ENCODE measurements at regions not wholly inside any gene's neighbourhood (a gene's known extent, or its start where the extent isn't known, plus 50 kb on each side); places are given as distances from the start of the nearest gene placed in this dataset.

DNA sequence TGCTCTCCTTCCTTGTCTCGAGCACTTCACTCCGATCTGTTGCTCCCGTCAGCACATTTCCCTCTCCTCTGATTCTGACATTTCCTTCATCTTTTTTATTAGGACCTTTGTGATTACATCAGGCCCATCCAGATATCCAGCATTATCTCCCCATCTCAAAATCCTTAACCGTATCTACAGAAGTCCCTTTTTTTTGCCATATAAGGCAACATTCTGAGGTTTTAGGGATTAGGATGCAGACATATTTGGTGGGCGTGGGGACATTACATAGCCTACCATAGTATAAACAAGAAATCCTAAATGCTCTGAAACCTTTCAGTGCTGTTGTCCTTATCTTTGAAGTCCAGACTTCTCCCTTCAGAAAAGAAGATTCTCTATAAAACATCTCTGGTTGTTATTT lies 505.0 kb upstream of the PITX2 start:
- Histone ChIP-seq H3K9ac (replicated peaks; ENCODE audit: extremely low read depth, insufficient read depth, low read length) (no peak overlapping the region), H3K27ac (ENCODE audit: insufficient read depth, low read depth, low read length) (no peak overlapping the region), H3K9me1 (replicated peaks; ENCODE audit: control insufficient read depth, extremely low read depth, insufficient read depth, low read length) (no peaks in the 10 kb centered on the region), H3K9me3 (replicated peaks; ENCODE audit: control insufficient read depth, insufficient read depth, low read length) (no peaks in the 10 kb centered on the region), H3K27me3 (ENCODE audit: control insufficient read depth in 2 of 2, insufficient read depth in 2 of 2, low read length in 2 of 2) (no peaks in the 10 kb centered on the region), H2AFZ (ENCODE audit: low read depth, low read length) (no peak overlapping the region), H3K4me3 (replicated peaks in 1 of 3; ENCODE audit: insufficient read depth in 1 of 3, low read depth in 1 of 3, low read length in 3 of 3) (no peak overlapping the region), H3K79me2 (ENCODE audit: control insufficient read depth, insufficient read depth, low read length) (no peaks in the 10 kb centered on the region), H3K4me2 (ENCODE audit: insufficient read depth, low read length) (no peak overlapping the region), H4K20me1 (replicated peaks; ENCODE audit: control insufficient read depth, extremely low read depth, insufficient read depth, low read length) (no peaks in the 10 kb centered on the region), H3K4me1 (ENCODE audit: control insufficient read depth, extremely low read depth, insufficient read depth, low read length) (no peaks in the 10 kb centered on the region), H3K36me3 (ENCODE audit: control insufficient read depth in 2 of 2, extremely low read depth in 1 of 2, insufficient read depth in 2 of 2, low read length in 2 of 2) (no peaks in the 10 kb centered on the region)
- TF ChIP-seq, protein P1, sequence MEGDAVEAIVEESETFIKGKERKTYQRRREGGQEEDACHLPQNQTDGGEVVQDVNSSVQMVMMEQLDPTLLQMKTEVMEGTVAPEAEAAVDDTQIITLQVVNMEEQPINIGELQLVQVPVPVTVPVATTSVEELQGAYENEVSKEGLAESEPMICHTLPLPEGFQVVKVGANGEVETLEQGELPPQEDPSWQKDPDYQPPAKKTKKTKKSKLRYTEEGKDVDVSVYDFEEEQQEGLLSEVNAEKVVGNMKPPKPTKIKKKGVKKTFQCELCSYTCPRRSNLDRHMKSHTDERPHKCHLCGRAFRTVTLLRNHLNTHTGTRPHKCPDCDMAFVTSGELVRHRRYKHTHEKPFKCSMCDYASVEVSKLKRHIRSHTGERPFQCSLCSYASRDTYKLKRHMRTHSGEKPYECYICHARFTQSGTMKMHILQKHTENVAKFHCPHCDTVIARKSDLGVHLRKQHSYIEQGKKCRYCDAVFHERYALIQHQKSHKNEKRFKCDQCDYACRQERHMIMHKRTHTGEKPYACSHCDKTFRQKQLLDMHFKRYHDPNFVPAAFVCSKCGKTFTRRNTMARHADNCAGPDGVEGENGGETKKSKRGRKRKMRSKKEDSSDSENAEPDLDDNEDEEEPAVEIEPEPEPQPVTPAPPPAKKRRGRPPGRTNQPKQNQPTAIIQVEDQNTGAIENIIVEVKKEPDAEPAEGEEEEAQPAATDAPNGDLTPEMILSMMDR (IDR thresholded peaks at IDR 0.05; ENCODE audit: extremely low read depth in 1 of 2, insufficient read depth in 1 of 2, low read depth in 1 of 2, low read length in 2 of 2) = no peak
- TF ChIP-seq JUN (IDR thresholded peaks at IDR 0.05; ENCODE audit: borderline replicate concordance, insufficient read depth, insufficient read length, low read depth) (no peak), GATA2 (IDR thresholded peaks at IDR 0.05; ENCODE audit: insufficient read depth, insufficient read length, low read depth, low read length) (no peak), POLR2A (IDR thresholded peaks at IDR 0.05; ENCODE audit: low read depth, low read length) (no peak), FOS (IDR thresholded peaks at IDR 0.05; ENCODE audit: borderline replicate concordance, insufficient read depth, low read length) (no peak), POLR2AphosphoS5 (IDR thresholded peaks at IDR 0.05; ENCODE audit: insufficient read depth, low read depth, low read length) (no peak), EZH2 (IDR thresholded peaks at IDR 0.05; ENCODE audit: borderline replicate concordance, low read depth, low read length, severe bottlenecking) (no peak), MYC (IDR thresholded peaks at IDR 0.05; ENCODE audit: low read depth, low read length) (no peak)
- TF ChIP-seq, protein P2, sequence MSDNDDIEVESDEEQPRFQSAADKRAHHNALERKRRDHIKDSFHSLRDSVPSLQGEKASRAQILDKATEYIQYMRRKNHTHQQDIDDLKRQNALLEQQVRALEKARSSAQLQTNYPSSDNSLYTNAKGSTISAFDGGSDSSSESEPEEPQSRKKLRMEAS (IDR thresholded peaks at IDR 0.05; ENCODE audit: insufficient read depth, insufficient read length) = no peak
- dilution Hi-C loops (cut with MboI; ENCODE audit: extremely low pct_ligation_motif_present, low sequenced_read_pairs) (no loop called here), intact Hi-C loops (cut with micrococcal nuclease) (no loop called here)
- DNase-seq (ENCODE audit: low read depth, low spot score) (no peak), FAIRE-seq (no peak)
- CTCF ChIA-PET = no interaction called here
- POLR2A ChIA-PET = no interaction called here
- BruUV-seq (replicated peaks) = no TSS peak

All from endothelial cell of umbilical vein (primary cell).